ENCODE measurements at regions not wholly inside any gene's neighbourhood (a gene's known extent, or its start where the extent isn't known, plus 50 kb on each side); places are given as distances from the start of the nearest gene placed in this dataset.

- TF ChIP-seq MYC (IDR thresholded peaks at IDR 0.05; ENCODE audit: low read depth, low read length) (no peak), CTCF (IDR thresholded peaks at IDR 0.05; ENCODE audit: low read depth, low read length) (no peak), MAX (IDR thresholded peaks at IDR 0.05; ENCODE audit: low read depth, low read length) (no peak), POLR2A (IDR thresholded peaks at IDR 0.05; ENCODE audit: extremely low read depth, insufficient read length) (no peak)
- H3K4me3 ChIP-seq (ENCODE audit: low read depth, low read length), result no peak overlapping the region
- no peak for DNase-seq (ENCODE audit: low read depth)
These were observed 79.1 kb upstream of the PPP1R26 start for GRCh38 chr9:135400496-135400895.

GRCh38 chr9:135401218-135401617 is 78.4 kb upstream of the PPP1R26 start:
- TF ChIP-seq MAX (IDR thresholded peaks at IDR 0.05; ENCODE audit: low read depth, low read length), result no peak
- TF ChIP-seq MYC (IDR thresholded peaks at IDR 0.05; ENCODE audit: low read depth, low read length), result no peak
- no peak for TF ChIP-seq CTCF (IDR thresholded peaks at IDR 0.05; ENCODE audit: low read depth, low read length)
- TF ChIP-seq POLR2A (IDR thresholded peaks at IDR 0.05; ENCODE audit: extremely low read depth, insufficient read length), result no peak
- no peak overlapping the region for H3K4me3 ChIP-seq (ENCODE audit: low read depth, low read length)
- no peak for DNase-seq (ENCODE audit: low read depth)

- DNase-seq (ENCODE audit: low read depth), result no peak
- H3K4me3 ChIP-seq (ENCODE audit: low read depth, low read length), result no peak overlapping the region
- TF ChIP-seq MAX (IDR thresholded peaks at IDR 0.05; ENCODE audit: low read depth, low read length), result no peak
- no peak for TF ChIP-seq CTCF (IDR thresholded peaks at IDR 0.05; ENCODE audit: low read depth, low read length)
- TF ChIP-seq POLR2A (IDR thresholded peaks at IDR 0.05; ENCODE audit: extremely low read depth, insufficient read length), result no peak
- TF ChIP-seq MYC (IDR thresholded peaks at IDR 0.05; ENCODE audit: low read depth, low read length), result no peak
These were observed 77.4 kb upstream of the PPP1R26 start for GRCh38 chr9:135402048-135402738.

- DNase-seq (ENCODE audit: low read depth), result no peak
- TF ChIP-seq POLR2A (IDR thresholded peaks at IDR 0.05; ENCODE audit: extremely low read depth, insufficient read length), result no peak
- TF ChIP-seq CTCF (IDR thresholded peaks at IDR 0.05; ENCODE audit: low read depth, low read length), result no peak
- no peak for TF ChIP-seq MYC (IDR thresholded peaks at IDR 0.05; ENCODE audit: low read depth, low read length)
- TF ChIP-seq MAX (IDR thresholded peaks at IDR 0.05; ENCODE audit: low read depth, low read length), result no peak
- H3K4me3 ChIP-seq (ENCODE audit: low read depth, low read length), result no peak overlapping the region
These were observed 76.6 kb upstream of the PPP1R26 start for GRCh38 chr9:135402739-135403695.

GRCh38 chr9:135403733-135404450 is 75.7 kb upstream of the PPP1R26 start:
- no peak for TF ChIP-seq CTCF (IDR thresholded peaks at IDR 0.05; ENCODE audit: low read depth, low read length)
- no peak for TF ChIP-seq MYC (IDR thresholded peaks at IDR 0.05; ENCODE audit: low read depth, low read length)
- no peak for TF ChIP-seq POLR2A (IDR thresholded peaks at IDR 0.05; ENCODE audit: extremely low read depth, insufficient read length)
- no peak for TF ChIP-seq MAX (IDR thresholded peaks at IDR 0.05; ENCODE audit: low read depth, low read length)
- no peak for DNase-seq (ENCODE audit: low read depth)
- no peak overlapping the region for H3K4me3 ChIP-seq (ENCODE audit: low read depth, low read length)

All from NB4 (cell line).